ENCODE measurements at regions not wholly inside any gene's neighbourhood (a gene's known extent, or its start where the extent isn't known, plus 50 kb on each side); places are given as distances from the start of the nearest gene placed in this dataset.

DNA sequence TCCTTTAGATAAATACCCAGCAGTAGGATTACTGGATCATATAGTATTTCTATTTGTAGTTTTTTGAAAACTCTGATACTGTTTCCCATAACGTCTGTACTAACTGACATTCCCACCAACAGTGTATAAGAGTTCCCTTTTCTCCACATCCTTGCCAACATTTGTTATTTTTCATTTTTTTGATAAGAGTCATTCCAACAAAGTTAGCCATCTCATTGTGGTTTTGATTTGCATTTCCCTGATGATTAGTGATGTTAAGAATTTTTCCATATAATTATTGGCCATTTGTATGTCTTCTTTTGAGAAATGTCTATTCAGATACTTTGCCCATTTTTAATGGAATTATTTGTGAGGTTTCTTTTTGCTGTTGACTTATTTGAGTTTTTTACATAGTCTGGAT is 486.0 kb downstream of the FLRT2 start:
- Mint-ChIP-seq H3K4me3 (no peak overlapping the region), H3K4me1 (peaks cover 9% of the 10 kb centered on the region), H3K27ac (no peak overlapping the region), H3K9me3 (no peaks in the 10 kb centered on the region), H3K36me3 (ENCODE audit: low read depth) (no peaks in the 10 kb centered on the region), H3K27me3 (ENCODE audit: low read depth, poor library complexity) (peaks cover 8% of the 10 kb centered on the region)
- DNase-seq, result no peak
- TF ChIP-seq, protein P1, sequence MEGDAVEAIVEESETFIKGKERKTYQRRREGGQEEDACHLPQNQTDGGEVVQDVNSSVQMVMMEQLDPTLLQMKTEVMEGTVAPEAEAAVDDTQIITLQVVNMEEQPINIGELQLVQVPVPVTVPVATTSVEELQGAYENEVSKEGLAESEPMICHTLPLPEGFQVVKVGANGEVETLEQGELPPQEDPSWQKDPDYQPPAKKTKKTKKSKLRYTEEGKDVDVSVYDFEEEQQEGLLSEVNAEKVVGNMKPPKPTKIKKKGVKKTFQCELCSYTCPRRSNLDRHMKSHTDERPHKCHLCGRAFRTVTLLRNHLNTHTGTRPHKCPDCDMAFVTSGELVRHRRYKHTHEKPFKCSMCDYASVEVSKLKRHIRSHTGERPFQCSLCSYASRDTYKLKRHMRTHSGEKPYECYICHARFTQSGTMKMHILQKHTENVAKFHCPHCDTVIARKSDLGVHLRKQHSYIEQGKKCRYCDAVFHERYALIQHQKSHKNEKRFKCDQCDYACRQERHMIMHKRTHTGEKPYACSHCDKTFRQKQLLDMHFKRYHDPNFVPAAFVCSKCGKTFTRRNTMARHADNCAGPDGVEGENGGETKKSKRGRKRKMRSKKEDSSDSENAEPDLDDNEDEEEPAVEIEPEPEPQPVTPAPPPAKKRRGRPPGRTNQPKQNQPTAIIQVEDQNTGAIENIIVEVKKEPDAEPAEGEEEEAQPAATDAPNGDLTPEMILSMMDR (IDR thresholded peaks at IDR 0.05), result no peak

DNA sequence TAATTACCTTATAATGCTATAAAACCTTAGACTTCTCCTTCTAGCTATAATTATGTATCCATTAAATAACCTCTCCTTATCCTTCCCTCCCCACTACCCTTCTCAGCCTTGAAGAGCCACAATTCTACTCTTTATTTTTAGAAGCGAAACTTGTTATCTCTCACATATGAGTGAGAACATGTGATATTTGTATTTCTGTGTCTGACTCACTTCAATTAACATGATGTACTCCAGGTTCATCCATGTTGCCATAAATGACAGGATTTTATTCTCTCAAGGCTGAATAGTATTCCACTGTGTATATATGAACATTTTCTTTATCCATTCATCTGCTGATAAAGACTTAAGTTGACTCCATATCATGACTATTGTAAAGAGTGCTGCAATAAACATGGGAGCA is 485.6 kb downstream of the FLRT2 start:
- peaks cover 9% of the 10 kb centered on the region for H3K4me1 Mint-ChIP-seq
- no peaks in the 10 kb centered on the region for H3K36me3 Mint-ChIP-seq (ENCODE audit: low read depth)
- TF ChIP-seq, protein P1 (IDR thresholded peaks at IDR 0.05), result no peak
- H3K27me3 Mint-ChIP-seq (ENCODE audit: low read depth, poor library complexity), result peaks cover 8% of the 10 kb centered on the region
- H3K4me3 Mint-ChIP-seq, result no peak overlapping the region
- no peaks in the 10 kb centered on the region for H3K9me3 Mint-ChIP-seq
- H3K27ac Mint-ChIP-seq, result no peak overlapping the region
- DNase-seq, result no peak

DNA sequence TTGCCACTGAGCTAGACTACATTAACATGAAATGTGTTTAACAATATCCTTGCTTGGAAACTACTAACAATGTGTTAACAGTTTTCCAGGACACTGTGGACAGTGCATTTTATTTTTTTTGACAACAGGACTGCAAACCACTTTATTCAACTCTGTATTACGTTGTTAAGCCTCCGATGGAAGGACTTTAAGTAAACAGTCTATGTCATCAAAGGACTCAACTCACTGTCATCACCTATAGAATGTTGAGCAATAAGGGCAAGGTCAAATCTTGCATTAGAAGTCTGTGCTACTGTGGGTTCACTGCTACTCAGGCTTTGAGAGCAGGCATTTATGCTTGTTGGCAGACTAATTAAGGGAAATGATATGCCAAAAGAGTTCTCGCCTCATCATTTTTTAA is 483.7 kb downstream of the FLRT2 start:
- H3K27me3 Mint-ChIP-seq (ENCODE audit: low read depth, poor library complexity), result peaks cover 4% of the 10 kb centered on the region

DNA sequence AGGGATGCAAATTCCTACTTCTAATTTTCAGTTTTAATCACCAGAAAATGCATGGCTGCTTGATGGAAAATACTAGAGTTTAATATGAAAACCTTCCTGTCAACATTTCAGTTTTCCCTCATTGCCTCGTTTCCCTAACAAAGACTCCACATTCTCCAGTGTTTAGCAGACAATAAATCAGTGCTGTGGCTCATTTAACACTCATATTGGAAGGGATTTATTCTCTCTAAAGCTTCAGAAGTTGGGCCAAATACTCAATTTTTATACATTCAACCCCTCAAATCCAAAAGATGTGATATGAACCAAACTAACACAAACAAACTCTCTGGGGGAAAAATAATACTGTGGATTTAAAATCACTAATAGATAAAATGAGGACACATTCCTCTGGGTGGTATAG is 482.5 kb downstream of the FLRT2 start:
- H3K4me1 Mint-ChIP-seq, result peaks cover 9% of the 10 kb centered on the region

More for the DNA sequence above, 483.7 kb downstream of the FLRT2 start:
- Mint-ChIP-seq H3K4me3 (no peak overlapping the region), H3K4me1 (peaks cover 9% of the 10 kb centered on the region), H3K9me3 (no peaks in the 10 kb centered on the region), H3K36me3 (ENCODE audit: low read depth) (no peaks in the 10 kb centered on the region), H3K27ac (no peak overlapping the region)
- no peak for DNase-seq
- TF ChIP-seq, protein P1 (IDR thresholded peaks at IDR 0.05), result no peak

DNA sequence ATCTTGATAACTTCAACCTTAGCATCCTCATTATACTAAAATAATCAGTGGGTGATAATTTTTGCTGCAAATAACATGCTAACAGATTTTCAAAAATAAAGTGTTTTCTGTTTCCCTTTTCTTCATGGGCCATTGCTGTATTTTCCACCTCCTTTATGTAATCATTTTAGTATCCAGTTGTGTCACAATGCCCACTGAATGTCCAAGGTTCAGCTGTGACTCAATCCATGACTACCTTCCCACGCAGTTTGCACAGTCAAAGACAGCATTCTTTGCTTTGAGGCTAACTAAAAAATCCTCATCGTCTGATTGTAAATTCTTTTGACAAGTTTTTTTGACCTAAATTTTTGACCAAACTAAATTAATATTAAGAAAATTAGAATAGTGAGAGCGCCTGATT is 474.1 kb downstream of the FLRT2 start:
- no peaks in the 10 kb centered on the region for H3K36me3 Mint-ChIP-seq (ENCODE audit: low read depth)
- H3K4me1 Mint-ChIP-seq, result no peaks in the 10 kb centered on the region
- no peak for DNase-seq
- H3K9me3 Mint-ChIP-seq, result no peaks in the 10 kb centered on the region
- TF ChIP-seq, protein P1 (IDR thresholded peaks at IDR 0.05), result no peak
- H3K27me3 Mint-ChIP-seq (ENCODE audit: low read depth, poor library complexity), result no peaks in the 10 kb centered on the region
- H3K27ac Mint-ChIP-seq, result no peak overlapping the region
- no peak overlapping the region for H3K4me3 Mint-ChIP-seq

More for the DNA sequence above, 482.5 kb downstream of the FLRT2 start:
- H3K9me3 Mint-ChIP-seq, result no peaks in the 10 kb centered on the region
- peaks cover 4% of the 10 kb centered on the region for H3K27me3 Mint-ChIP-seq (ENCODE audit: low read depth, poor library complexity)
- TF ChIP-seq, protein P1 (IDR thresholded peaks at IDR 0.05), result no peak
- no peaks in the 10 kb centered on the region for H3K36me3 Mint-ChIP-seq (ENCODE audit: low read depth)
- H3K4me3 Mint-ChIP-seq, result no peak overlapping the region
- no peak overlapping the region for H3K27ac Mint-ChIP-seq
- no peak for DNase-seq

DNA sequence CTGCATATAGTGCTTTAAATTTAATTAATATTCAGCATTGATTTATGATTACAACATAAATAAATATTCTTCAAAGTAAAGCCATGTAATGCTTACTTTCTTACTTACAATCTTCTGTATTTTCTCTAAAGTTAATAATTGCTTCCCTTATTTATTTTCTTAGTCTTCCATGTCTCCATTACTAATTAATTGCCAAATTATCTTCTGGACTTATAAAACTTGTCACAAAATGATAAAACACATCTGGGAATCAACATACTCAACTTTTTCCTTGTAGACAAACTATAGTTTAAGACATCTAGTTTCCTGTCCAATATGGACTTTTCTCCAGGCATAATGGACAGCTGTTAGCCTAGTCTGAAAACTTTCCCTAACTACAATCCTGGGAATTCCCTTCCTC is 466.6 kb downstream of the FLRT2 start:
- DNase-seq, result no peak
- Mint-ChIP-seq H3K27ac (no peak overlapping the region), H3K4me1 (no peaks in the 10 kb centered on the region), H3K27me3 (ENCODE audit: low read depth, poor library complexity) (peaks cover 3% of the 10 kb centered on the region), H3K9me3 (no peaks in the 10 kb centered on the region), H3K4me3 (no peak overlapping the region), H3K36me3 (ENCODE audit: low read depth) (no peaks in the 10 kb centered on the region)
- TF ChIP-seq, protein P1 (IDR thresholded peaks at IDR 0.05), result no peak

All from nephron progenitor cell (in vitro differentiated cells).